Fibroblast of mammary gland (primary cell): ENCODE measurements at regions not wholly inside any gene's neighbourhood (a gene's known extent, or its start where the extent isn't known, plus 50 kb on each side); places are given as distances from the start of the nearest gene placed in this dataset.

Experiments used
- DNase-seq: peaks from one replicate; pipeline ENCODE4 v3.0.0-alpha.2; 2010; ENCODE audit warnings: low read depth
- H3K4me3 ChIP-seq: 2 replicates; pipeline ENCODE4 v1.5.1; 2011; ENCODE audit warnings: low read depth, mild to moderate bottlenecking, low read length, moderate library complexity; ENCODE audit not compliant: control insufficient read depth
- CTCF ChIP-seq: conservative IDR thresholded peaks from 2 replicates; pipeline ENCODE4 v1.5.1; 2011; ENCODE audit warnings: low read depth, low read length, inconsistent platforms; ENCODE audit not compliant: control insufficient read depth, insufficient read depth

- H3K4me3 ChIP-seq: no peak overlapping the region
- no peak for TF ChIP-seq CTCF
- no peak for DNase-seq
Measured at GRCh38 chr10:59068581-59069191, 107.8 kb upstream of the PHYHIPL start.

- H3K4me3 ChIP-seq: no peak overlapping the region
- no peak for DNase-seq
- no peak for TF ChIP-seq CTCF
Measured at GRCh38 chr10:59072038-59072437, 104.4 kb upstream of the PHYHIPL start.

GRCh38 chr10:59073456-59074053 is 102.9 kb upstream of the PHYHIPL start:
- DNase-seq: no peak
- no peak overlapping the region for H3K4me3 ChIP-seq
- TF ChIP-seq CTCF: no peak

- H3K4me3 ChIP-seq: no peak overlapping the region
- no peak for DNase-seq
- TF ChIP-seq CTCF: no peak
Measured at GRCh38 chr10:59075576-59075975, 100.9 kb upstream of the PHYHIPL start.

GRCh38 chr10:59077855-59078254 is 98.6 kb upstream of the PHYHIPL start:
- no peak for TF ChIP-seq CTCF
- H3K4me3 ChIP-seq: no peak overlapping the region
- DNase-seq: no peak

GRCh38 chr10:59078978-59079377 is 97.5 kb upstream of the PHYHIPL start:
- no peak for DNase-seq
- no peak overlapping the region for H3K4me3 ChIP-seq
- TF ChIP-seq CTCF: no peak
